ENCODE measurements at regions not wholly inside any gene's neighbourhood (a gene's known extent, or its start where the extent isn't known, plus 50 kb on each side); places are given as distances from the start of the nearest gene placed in this dataset.

GRCh38 chr5:155886311-155887031, 440.5 kb upstream of the SGCD start:
- no peak for TF ChIP-seq CTCF (IDR thresholded peaks at IDR 0.05)
- no peaks in the 10 kb centered on the region for H3K4me1 ChIP-seq
- no peaks in the 10 kb centered on the region for H3K9me3 ChIP-seq
- H3K36me3 ChIP-seq, result no peaks in the 10 kb centered on the region
- H3K27me3 ChIP-seq, result no peaks in the 10 kb centered on the region
- no peak overlapping the region for H3K4me3 ChIP-seq
- ATAC-seq (peak; percentile 20), DNase-seq (no peak)
- intact Hi-C loops (cut with DNase I), result no loop called here
- H3K27ac ChIP-seq, result no peak overlapping the region

DNA sequence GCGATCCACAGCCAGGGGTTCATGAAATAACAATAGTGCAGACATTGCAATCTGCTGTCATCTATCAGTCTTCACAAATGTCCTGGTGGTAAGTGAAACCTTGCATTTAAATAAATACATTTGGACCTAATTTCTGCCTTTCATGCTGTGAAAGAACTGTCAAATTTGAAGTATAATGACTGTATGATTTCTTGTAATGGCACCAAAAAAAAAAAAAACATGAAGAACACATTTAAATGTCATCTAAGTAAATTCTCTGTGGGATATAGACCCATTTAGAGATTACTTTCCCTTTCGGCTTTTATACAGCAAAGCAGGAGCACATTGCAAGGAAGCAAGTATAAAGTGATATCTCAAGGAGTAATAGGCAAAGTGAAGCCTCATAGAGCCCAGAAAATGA, 431.5 kb upstream of the SGCD start:
- H3K36me3 ChIP-seq, result no peaks in the 10 kb centered on the region
- DNase-seq (no peak), ATAC-seq (no peak)
- intact Hi-C loops (cut with DNase I), result no loop called here
- H3K9me3 ChIP-seq, result no peaks in the 10 kb centered on the region
- no peak overlapping the region for H3K27ac ChIP-seq
- no peaks in the 10 kb centered on the region for H3K27me3 ChIP-seq
- H3K4me3 ChIP-seq, result no peak overlapping the region
- H3K4me1 ChIP-seq, result no peaks in the 10 kb centered on the region
- no peak for TF ChIP-seq CTCF (IDR thresholded peaks at IDR 0.05)

- no peak overlapping the region for H3K4me3 ChIP-seq
- TF ChIP-seq CTCF (IDR thresholded peaks at IDR 0.05), result no peak
- no peak for ATAC-seq
- H3K4me1 ChIP-seq, result no peaks in the 10 kb centered on the region
- H3K36me3 ChIP-seq, result no peaks in the 10 kb centered on the region
- DNase-seq, result no peak
- H3K9me3 ChIP-seq, result no peaks in the 10 kb centered on the region
- no peak overlapping the region for H3K27ac ChIP-seq
- intact Hi-C loops (cut with DNase I), result no loop called here
- no peaks in the 10 kb centered on the region for H3K27me3 ChIP-seq
These were observed 429.2 kb upstream of the SGCD start for GRCh38 chr5:155897761-155898160.

DNA sequence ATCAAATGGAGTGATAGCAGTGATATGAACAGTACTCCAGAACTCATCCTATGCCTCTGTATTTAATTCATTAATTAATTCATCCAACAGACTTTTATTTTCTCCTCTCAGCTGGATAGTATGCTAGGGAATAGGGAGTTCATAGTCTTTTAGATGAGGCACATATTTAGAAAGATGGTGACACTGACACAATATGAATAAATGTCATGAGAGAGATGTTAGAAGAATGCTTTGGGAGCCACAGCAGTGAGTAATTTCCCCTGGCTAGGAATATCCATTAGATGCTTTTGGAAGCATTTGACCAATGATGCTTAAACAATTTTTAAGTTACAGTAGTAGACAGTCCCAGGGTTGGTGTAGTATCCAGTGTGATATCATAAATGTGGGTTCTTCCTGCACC, 428.7 kb upstream of the SGCD start:
- no peak for ATAC-seq
- H3K36me3 ChIP-seq, result no peaks in the 10 kb centered on the region
- no peaks in the 10 kb centered on the region for H3K9me3 ChIP-seq
- no peaks in the 10 kb centered on the region for H3K27me3 ChIP-seq
- no peak overlapping the region for H3K27ac ChIP-seq
- no peak overlapping the region for H3K4me3 ChIP-seq
- no peak for TF ChIP-seq CTCF (IDR thresholded peaks at IDR 0.05)
- no peaks in the 10 kb centered on the region for H3K4me1 ChIP-seq
- no peak for DNase-seq
- intact Hi-C loops (cut with DNase I), result no loop called here

DNA sequence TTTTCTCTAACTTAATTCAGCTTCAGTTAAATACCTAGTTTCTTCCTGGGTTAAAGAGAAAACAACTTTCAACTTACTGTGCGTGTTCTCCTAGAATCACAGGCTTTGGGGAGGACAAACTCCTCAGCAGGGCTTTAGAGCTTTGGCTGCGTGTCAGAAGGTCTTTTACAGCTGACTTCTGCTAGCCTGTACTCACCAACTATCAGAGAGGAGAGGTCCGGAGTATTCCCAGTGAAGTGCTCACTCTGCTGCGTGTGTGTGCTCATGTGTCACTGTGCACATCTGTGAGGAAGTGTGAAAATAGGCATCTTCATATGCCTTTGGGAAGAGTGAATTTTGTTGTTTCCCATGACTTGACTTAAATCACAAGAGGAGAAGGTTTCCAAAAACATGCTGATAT, 423.2 kb upstream of the SGCD start:
- Histone ChIP-seq H3K27ac (no peak overlapping the region), H3K9me3 (no peaks in the 10 kb centered on the region), H3K4me3 (no peak overlapping the region), H3K36me3 (no peaks in the 10 kb centered on the region), H3K27me3 (no peaks in the 10 kb centered on the region), H3K4me1 (no peaks in the 10 kb centered on the region)
- TF ChIP-seq CTCF (IDR thresholded peaks at IDR 0.05), result no peak
- no peak for ATAC-seq
- DNase-seq, result no peak
- intact Hi-C loops (cut with DNase I), result no loop called here

DNA sequence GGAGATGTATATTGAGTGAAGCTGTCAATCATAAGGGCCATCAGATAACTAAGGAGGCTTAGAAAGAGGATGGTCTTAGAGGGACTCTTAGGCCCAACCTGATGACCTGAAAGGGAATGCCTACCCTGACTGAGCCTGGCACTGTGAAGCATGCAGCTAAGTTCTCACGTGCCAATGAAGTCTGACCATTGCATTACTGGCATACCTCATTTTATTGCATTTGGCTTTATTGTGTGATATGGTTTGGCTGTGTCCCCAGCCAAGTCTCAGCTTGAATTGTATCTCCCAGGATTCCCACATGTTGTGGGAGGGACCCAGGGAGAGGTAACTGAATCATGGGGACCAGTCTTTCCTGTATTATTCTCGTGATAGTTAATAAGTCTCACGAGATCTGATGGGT, 421.6 kb upstream of the SGCD start:
- no peak for TF ChIP-seq CTCF (IDR thresholded peaks at IDR 0.05)
- no peak for ATAC-seq

More for the DNA sequence above, 421.6 kb upstream of the SGCD start:
- intact Hi-C loops (cut with DNase I), result no loop called here
- H3K9me3 ChIP-seq, result no peaks in the 10 kb centered on the region
- H3K36me3 ChIP-seq, result no peaks in the 10 kb centered on the region
- H3K27ac ChIP-seq, result no peak overlapping the region
- no peaks in the 10 kb centered on the region for H3K27me3 ChIP-seq
- H3K4me1 ChIP-seq, result no peaks in the 10 kb centered on the region
- no peak overlapping the region for H3K4me3 ChIP-seq
- DNase-seq, result no peak
